WTC11 (cell line): ENCODE measurements at regions not wholly inside any gene's neighbourhood (a gene's known extent, or its start where the extent isn't known, plus 50 kb on each side); places are given as distances from the start of the nearest gene placed in this dataset.

Source experiments
- CBFB ChIP-seq: sonication (generic); formaldehyde crosslinking; IDR thresholded peaks from 2 replicates; pipeline ENCODE4 v1.8.1; 2022; ENCODE audit warnings: mild to moderate bottlenecking, low read depth, missing genetic modification reagents
- CTCF ChIP-seq: fragments of 200-600 bp; IDR thresholded peaks from 2 replicates; pipeline ENCODE4 v1.8.0; 2022; ENCODE audit warnings: antibody characterized with exemption
- MAX ChIP-seq: sonication (generic); formaldehyde crosslinking; IDR thresholded peaks from 2 replicates; pipeline ENCODE4 v1.8.0; 2022; ENCODE audit warnings: mild to moderate bottlenecking, missing genetic modification reagents
- NR3C1 ChIP-seq: sonication (generic); formaldehyde crosslinking; conservative IDR thresholded peaks from 2 replicates; pipeline ENCODE4 v1.8.1; 2023; ENCODE audit warnings: low read depth, mild to moderate bottlenecking, missing genetic modification reagents

- TF ChIP-seq CBFB (CRISPR knock-in tag), result no peak
- TF ChIP-seq NR3C1 (CRISPR knock-in tag), result no peak
- no peak for TF ChIP-seq CTCF
- TF ChIP-seq MAX, result no peak
These were observed 134.4 kb upstream of the DLX6 start for GRCh38 chr7:96870934-96871333.
